AG08395 (cell line): ENCODE measurements at regions not wholly inside any gene's neighbourhood (a gene's known extent, or its start where the extent isn't known, plus 50 kb on each side); places are given as distances from the start of the nearest gene placed in this dataset.
"Not testable (repeated sequence)": the region's sequence is repeated elsewhere in the genome, so short reads cannot be mapped to it uniquely, and the experiment has no call there.

Experiments
- DNase-seq: peaks from one replicate; pipeline ENCODE4 v3.0.0; 2012; ENCODE audit warnings: mixed read lengths, low spot score

DNA sequence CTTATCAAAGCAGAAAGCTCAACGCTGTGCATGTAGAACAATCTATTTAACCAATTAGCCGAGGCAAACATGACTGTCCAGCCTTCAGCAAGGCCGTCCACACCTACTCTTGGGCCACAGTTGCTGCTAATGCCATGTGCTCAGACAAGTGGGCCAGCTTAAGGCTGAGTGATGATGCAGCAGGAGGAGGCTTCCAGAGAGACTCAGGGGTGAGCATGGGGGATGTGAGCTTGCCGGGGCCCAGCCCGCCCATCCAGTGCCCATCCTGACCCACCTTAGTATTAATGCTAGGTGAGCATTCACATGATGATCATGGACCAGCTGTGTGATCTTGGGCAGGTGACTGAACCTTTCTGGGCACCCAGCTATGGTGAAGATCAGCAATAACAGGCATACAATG is 150.1 kb downstream of the TPRA1 start:
- DNase-seq: no peak

DNA sequence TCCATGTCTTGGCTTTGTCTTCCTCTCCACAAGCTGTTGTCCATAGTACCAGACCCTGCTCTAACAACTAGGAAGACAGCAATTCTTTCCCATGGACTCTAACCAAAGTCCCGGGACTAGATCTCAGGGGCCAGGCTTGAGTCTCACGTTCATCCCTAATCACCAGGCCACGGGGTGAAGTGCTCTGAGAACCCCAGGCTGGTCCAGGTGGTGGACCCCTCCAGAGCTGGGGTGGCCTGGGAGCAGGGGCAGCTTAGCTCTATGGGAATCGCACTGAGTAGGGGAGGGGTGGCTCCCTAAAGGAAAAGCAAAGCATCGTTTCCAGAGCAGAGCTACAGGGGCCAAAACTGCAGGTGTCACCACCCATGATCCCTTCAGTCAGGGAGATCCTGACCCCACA is 150.9 kb downstream of the TPRA1 start:
- DNase-seq: no peak

- no peak for DNase-seq
Observed at GRCh38 chr3:127438951-127439350, 151.1 kb upstream of the PRR20G start.

DNA sequence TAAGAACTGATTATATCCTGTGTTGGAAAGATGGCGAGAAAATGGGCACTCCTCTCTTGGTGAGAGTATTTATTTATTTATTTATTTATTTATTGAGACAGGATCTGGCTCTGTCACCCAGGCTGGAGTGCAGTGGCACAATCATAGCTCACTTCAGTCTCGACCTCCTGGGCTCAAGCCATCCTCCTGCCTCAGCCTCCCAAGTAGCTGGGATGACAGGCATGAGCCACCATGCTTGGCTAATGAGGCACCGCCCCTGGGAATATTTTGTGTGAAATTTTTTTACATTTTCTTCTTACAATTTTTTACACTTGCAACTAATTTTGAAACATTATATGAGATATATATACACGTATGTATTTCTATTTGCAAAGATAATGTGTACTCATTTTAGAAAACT is 150.5 kb upstream of the PRR20G start:
- no peak for DNase-seq

DNA sequence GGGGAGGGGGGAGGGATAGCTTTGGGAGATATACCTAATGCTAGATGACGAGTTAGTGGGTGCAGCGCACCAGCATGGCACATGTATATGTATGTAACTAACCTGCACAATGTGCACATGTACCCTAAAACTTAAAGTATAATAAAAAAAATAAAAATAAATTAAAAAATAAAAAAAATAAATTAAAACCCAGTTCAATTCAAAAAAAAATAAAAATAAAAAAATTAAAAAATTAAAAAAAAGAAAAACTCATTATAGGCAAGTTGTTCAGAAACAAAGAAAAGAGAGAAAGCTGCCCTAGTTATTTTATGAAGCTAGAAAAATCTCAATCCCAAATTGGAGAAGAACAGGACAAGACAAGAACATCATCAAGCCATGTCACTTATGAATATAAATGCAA is 147.5 kb upstream of the PRR20G start:
- not testable (repeated sequence) for DNase-seq

- DNase-seq: no peak
Observed at GRCh38 chr3:127431066-127431465, 143.2 kb upstream of the PRR20G start.

DNA sequence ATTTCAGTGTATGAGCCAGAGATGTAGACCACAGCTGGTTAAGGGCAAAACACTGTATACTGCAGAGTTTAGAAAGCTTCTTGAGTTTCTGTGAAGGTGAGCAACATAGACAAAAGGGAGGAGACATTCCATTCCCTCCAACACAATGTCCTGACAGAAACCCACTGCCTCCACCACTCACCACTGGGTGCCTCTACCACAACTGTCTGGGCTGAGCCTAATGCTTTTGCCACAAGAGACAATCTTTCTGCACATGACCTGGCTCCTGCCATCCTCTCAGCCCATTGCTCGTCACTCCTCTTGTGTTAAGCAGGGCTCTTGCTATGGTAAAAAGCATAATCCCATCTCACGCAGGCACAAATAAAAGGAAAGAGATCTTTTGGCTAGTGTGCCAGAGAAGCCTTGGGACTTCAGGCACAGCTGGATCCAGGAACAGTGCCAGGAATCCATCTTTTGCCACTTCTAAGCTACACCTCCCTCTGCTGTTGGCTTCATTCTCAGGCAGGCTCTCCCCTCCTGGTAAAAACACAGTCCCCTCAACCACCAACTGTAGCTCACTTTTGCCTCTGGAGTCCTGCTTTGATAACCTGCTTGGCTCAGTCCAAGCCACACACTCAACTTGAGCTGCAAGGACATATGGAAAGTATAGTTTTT is 140.6 kb upstream of the PRR20G start:
- no peak for DNase-seq

DNA sequence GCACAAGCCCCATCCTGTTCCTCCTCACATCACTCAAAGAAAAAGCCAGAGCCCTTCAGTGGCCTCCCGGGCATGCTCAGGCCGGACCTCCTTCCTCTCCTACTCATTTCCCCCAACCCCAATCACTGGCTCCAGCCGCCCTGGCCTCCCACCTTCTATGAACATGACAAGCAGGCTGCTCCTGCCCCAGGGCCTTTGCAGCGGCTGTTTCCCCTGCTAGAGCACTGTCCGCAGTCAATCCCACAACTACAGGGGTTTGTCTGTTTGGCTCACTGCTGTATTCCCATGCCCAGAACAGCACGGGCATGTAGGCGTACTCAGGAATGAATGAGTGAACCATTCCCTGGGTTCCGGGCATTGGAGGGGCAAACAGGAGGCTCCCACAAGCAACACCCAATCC is 139.8 kb upstream of the PRR20G start:
- DNase-seq: no peak

DNA sequence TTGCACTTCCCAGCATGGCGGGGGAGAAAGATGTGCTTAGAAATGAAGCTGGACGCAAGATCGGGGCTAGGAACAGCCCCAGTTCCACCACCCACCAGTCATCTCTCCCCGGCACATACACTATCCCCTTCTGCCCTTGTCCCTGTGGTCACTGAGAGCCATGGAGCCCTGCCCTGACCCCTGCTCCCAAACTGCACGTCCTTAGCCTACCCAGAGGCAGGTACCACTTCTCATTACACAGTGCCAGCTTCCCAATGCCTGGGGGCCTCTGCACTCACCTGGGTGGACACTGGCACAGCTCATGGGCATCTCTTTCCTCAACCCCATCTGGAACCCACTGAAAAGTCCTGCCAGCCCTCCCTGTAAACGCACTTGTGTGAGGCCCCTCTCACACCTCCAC is 139.3 kb upstream of the PRR20G start:
- no peak for DNase-seq

GRCh38 chr3:127426444-127427153 is 138.8 kb upstream of the PRR20G start:
- DNase-seq: no peak

GRCh38 chr3:127425505-127426443 is 137.9 kb upstream of the PRR20G start:
- no peak for DNase-seq

GRCh38 chr3:127424766-127425504 is 137.1 kb upstream of the PRR20G start:
- no peak for DNase-seq

DNA sequence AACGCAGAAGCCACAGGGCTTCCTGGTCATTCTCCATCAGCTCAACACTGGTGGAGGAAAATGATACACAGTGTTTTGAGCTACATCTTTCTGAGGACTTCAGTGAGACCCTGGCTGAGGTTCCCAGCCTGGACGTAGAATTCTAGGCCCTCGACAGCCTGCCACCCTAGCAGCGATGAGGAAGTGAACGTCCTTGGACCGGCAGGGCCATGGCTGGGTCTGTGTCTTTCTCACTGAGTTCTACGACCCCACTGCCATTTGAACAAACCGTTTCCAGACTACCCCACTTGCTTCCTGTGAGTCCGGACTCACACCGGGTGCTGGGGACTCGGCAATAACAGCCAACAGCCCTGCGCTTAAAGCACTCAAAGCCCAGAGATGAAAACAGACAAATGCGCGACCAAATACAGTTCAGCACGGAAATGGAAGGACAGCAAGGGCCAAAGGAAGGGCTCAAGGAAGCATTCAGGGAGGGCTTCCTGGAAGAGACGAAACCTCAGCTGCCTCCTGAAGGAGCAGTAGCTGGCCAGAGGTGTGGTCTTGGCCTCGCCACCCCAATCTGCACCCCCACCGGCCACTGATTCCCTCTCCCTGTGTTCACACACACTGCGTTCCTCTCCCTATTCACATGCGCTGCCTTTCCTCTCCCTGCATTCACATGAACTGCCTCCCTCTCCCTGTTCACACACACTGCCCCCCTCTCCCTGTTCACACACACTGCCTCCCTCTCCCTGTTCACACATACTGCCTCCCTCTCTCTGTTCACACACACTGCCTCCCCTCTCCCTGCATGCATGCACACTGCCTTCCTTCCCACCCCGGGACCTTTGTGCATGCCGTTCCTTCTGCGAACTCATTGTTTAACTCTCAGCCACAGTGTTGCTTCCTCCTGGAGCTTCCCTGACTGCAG is 136.3 kb upstream of the PRR20G start:
- DNase-seq: no peak

- no peak for DNase-seq
Observed at GRCh38 chr3:127422663-127423375, 135.0 kb upstream of the PRR20G start.

GRCh38 chr3:127421943-127422662 is 134.3 kb upstream of the PRR20G start:
- DNase-seq: no peak

DNA sequence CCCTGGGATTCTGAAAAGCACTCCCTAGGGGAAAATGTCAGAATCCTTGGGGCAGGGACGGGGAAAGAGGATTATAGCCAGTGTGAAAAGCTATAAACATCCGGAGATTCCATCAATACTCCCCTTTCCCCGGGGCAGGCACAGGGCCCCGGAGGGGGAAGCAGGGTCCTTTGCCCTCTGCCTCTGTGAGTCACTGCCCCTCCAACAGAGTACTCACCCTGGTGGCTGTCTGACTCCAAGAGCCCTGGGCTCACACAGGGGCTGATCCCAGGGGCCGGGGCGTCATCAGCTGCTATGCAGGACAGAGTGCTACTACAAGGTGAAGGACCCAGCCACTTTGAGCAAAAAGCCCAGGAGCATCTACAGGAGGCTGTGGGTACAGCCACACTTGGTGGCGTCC is 133.0 kb upstream of the PRR20G start:
- DNase-seq: no peak

- DNase-seq: no peak
Observed at GRCh38 chr3:127419641-127420553, 132.1 kb upstream of the PRR20G start.

DNA sequence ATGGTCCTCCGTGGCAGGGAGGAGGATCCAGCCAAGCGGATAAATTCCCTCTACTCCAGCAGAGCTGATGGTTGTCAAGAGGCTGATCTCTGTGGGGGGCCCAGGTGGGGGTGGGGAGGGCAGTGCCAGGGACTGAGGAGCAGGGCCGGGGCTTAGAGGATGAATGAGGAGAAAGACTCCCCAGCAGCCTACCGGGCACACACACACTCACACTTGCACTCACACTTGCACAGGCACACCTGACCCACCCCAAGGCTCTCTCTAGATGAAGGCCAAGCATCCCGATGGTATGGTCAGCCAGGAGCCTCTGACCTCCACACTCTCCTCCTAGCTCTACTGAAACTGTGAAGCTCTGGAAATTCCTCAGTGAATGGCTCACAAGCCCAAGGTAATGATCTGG is 131.3 kb upstream of the PRR20G start:
- DNase-seq: no peak
